Nephron (organoid): ENCODE measurements at regions not wholly inside any gene's neighbourhood (a gene's known extent, or its start where the extent isn't known, plus 50 kb on each side); places are given as distances from the start of the nearest gene placed in this dataset.
A peak's percentile ranks its signal among the peaks of the same experiment; 100 is the strongest.

Experiments
- H3K27ac Mint-ChIP-seq, 3 experiments: 2 replicates each; pipeline ENCODE4 v1.8.0; 2020; ENCODE audit warnings: mixed read lengths in 3 of 3, mild to moderate bottlenecking in 2 of 3, moderate library complexity in 1 of 3
- H3K27me3 Mint-ChIP-seq: 2 replicates; pipeline ENCODE4 v1.8.0; 2021; ENCODE audit warnings: low read depth, mild to moderate bottlenecking, moderate library complexity, mixed read lengths
- H3K36me3 Mint-ChIP-seq: 2 replicates; pipeline ENCODE4 v1.8.0; 2020; ENCODE audit warnings: low read depth, mixed read lengths
- H3K4me1 Mint-ChIP-seq: 2 replicates; pipeline ENCODE4 v1.8.0; 2020; ENCODE audit warnings: mixed read lengths
- H3K4me3 Mint-ChIP-seq, 3 experiments: 2 replicates each; pipeline ENCODE4 v1.8.0; 2020; ENCODE audit warnings: mild to moderate bottlenecking in 3 of 3, mixed read lengths in 3 of 3, moderate library complexity in 2 of 3
- H3K9me3 Mint-ChIP-seq: 2 replicates; pipeline ENCODE4 v1.8.0; 2020; ENCODE audit warnings: mixed read lengths
- CTCF ChIP-seq, 3 experiments: fragments of 200-600 bp; sonication (generic); IDR thresholded peaks; one replicate each; pipeline ENCODE4 v1.5.0; 2021; ENCODE audit warnings: antibody characterized with exemption in 3 of 3; ENCODE audit not compliant: unreplicated experiment in 3 of 3

GRCh38 chr3:30456264-30456663 lies 150.1 kb upstream of the TGFBR2 start:
- peak overlapping the region in 1 of 3 experiments; percentile 79 for H3K27ac Mint-ChIP-seq
- no peak for TF ChIP-seq CTCF (IDR thresholded peaks at IDR 0.05; ENCODE audit: unreplicated experiment in 3 of 3)
- H3K4me1 Mint-ChIP-seq, result peaks cover 40% of the 10 kb centered on the region
- H3K4me3 Mint-ChIP-seq, result no peak overlapping the region
- no peaks in the 10 kb centered on the region for H3K36me3 Mint-ChIP-seq
- no peaks in the 10 kb centered on the region for H3K27me3 Mint-ChIP-seq
- peaks cover 17% of the 10 kb centered on the region for H3K9me3 Mint-ChIP-seq

DNA sequence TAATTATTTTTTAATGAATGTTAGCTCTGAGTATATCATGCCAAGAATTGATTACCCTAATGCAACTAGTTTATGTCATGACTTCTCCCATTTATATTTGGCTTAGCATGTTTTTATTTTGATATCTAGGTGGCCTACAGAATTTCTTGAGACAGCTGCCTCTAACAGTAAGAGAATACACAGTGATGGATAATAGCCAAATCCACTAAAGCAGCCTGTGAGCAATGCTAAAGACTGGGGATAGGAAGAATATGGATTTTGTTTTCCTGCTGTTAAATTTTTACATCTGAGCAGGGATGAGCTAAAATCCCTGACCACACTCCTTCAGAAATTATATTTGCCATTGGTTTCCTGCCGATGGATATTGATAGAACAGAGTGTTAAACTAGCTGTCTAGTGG lies 149.3 kb upstream of the TGFBR2 start:
- Mint-ChIP-seq H3K27ac (peak overlapping the region in 1 of 3 experiments; percentile 58), H3K4me3 (no peak overlapping the region), H3K36me3 (no peaks in the 10 kb centered on the region), H3K27me3 (no peaks in the 10 kb centered on the region), H3K9me3 (peaks cover 15% of the 10 kb centered on the region), H3K4me1 (peaks cover 40% of the 10 kb centered on the region)
- no peak for TF ChIP-seq CTCF (IDR thresholded peaks at IDR 0.05; ENCODE audit: unreplicated experiment in 3 of 3)

DNA sequence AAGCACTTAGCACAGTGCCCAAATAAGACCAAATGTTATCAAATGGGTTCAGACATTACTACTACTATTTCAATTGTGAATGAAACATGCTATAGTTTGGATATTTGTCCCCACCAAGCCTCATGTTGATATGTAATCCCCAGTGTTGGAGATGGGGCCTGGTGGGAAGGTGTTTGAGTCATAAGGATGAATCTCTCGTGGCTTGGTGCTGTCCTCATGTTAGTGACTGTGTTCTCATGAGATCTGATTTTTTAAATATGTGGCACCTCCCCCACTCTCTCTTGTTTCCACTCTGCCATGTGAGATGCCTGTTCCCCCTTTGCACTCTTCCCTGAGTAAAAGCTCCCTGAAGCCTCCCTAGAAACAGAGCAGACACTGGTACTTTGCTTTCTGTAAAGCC lies 148.7 kb upstream of the TGFBR2 start:
- Mint-ChIP-seq H3K4me3 (no peak overlapping the region), H3K27ac (peak overlapping the region in 1 of 3 experiments; percentile 58), H3K27me3 (no peaks in the 10 kb centered on the region), H3K36me3 (no peaks in the 10 kb centered on the region), H3K4me1 (peaks cover 38% of the 10 kb centered on the region), H3K9me3 (peaks cover 12% of the 10 kb centered on the region)
- no peak for TF ChIP-seq CTCF (IDR thresholded peaks at IDR 0.05; ENCODE audit: unreplicated experiment in 3 of 3)

DNA sequence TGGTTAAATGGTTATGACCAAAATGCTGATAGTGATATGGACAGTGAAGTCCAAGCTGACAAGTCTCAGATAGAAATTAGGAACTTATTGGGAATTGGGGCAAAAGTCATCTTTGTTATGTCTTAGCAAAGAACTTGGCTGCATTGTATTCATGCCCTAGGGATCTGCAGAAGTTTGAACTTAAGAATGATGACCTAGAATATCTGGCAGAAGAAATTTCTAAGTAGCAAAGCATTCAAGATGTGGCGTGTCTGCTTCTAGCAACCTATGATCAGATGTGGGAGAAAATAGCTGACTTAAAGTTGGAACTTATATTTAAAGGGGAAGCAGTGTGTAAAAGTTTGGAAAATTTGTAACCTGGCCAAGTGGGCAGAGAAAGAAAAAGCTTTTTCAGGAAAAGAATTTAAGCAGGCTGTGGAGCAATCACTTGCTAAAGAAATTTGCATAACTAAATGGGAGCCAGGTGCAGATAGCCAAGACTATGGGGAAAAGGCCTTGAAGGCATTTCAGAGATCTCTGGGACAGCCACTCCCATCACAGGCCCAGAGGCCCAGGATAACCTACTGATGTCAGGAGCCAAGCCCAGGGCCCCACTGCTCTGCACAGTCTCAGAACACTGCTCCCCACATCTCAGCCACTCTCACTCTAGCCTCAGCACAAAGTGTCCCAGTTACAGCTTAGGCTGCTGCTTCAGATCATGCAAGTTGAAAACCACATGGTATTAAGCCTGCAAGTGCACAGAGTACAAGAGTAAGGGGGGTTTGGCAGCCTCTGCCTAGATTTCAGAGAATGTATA lies 147.8 kb upstream of the TGFBR2 start:
- H3K27me3 Mint-ChIP-seq, result no peaks in the 10 kb centered on the region
- no peaks in the 10 kb centered on the region for H3K36me3 Mint-ChIP-seq
- peaks cover 30% of the 10 kb centered on the region for H3K4me1 Mint-ChIP-seq
- no peak for TF ChIP-seq CTCF (IDR thresholded peaks at IDR 0.05; ENCODE audit: unreplicated experiment in 3 of 3)
- peaks cover 10% of the 10 kb centered on the region for H3K9me3 Mint-ChIP-seq
- H3K4me3 Mint-ChIP-seq, result no peak overlapping the region
- no peak overlapping the region for H3K27ac Mint-ChIP-seq

GRCh38 chr3:30461311-30461710 lies 145.1 kb upstream of the TGFBR2 start:
- peaks cover 12% of the 10 kb centered on the region for H3K4me1 Mint-ChIP-seq
- no peak overlapping the region for H3K27ac Mint-ChIP-seq
- H3K36me3 Mint-ChIP-seq, result no peaks in the 10 kb centered on the region
- TF ChIP-seq CTCF (IDR thresholded peaks at IDR 0.05; ENCODE audit: unreplicated experiment in 3 of 3), result no peak
- H3K4me3 Mint-ChIP-seq, result no peak overlapping the region
- no peaks in the 10 kb centered on the region for H3K27me3 Mint-ChIP-seq
- peaks cover 8% of the 10 kb centered on the region for H3K9me3 Mint-ChIP-seq
